B cell (primary cell): ENCODE measurements at regions not wholly inside any gene's neighbourhood (a gene's known extent, or its start where the extent isn't known, plus 50 kb on each side); places are given as distances from the start of the nearest gene placed in this dataset.

Experiments
- ATAC-seq: fragments of 200-7000 bp; cut with Tn5 transposase; one replicate; pipeline ENCODE4 v1.10.0; 2021; ENCODE audit warnings: low read depth, mild to moderate bottlenecking, moderate number of reproducible peaks, moderate library complexity
- CTCF ChIA-PET: fragments of 350-600 bp; sonication (Branson Sonifier 250); formaldehyde crosslinking; loops from one replicate; lab custom pipeline; 2021; ENCODE audit warnings: antibody characterized with exemption, inconsistent platforms; lab: Charles Lee
- POLR2A ChIA-PET: fragments of 350-600 bp; sonication (Branson Sonifier 250); formaldehyde crosslinking; loops from one replicate; lab custom pipeline; 2021; ENCODE audit warnings: antibody characterized with exemption; lab: Charles Lee
- DNase-seq: peaks from one replicate; pipeline ENCODE4 v3.0.0; 2013
- H2AFZ ChIP-seq: 2 replicates; pipeline ENCODE4 v1.6.1; 2012; ENCODE audit warnings: mild to moderate bottlenecking, low read depth, low read length; ENCODE audit not compliant: insufficient read depth, poor library complexity, severe bottlenecking
- H3K27ac ChIP-seq, 2 donors: 1 replicate in 1 of 2; 2 replicates in 1 of 2; pipeline ENCODE4 v1.5.1; 2012 to 2013; ENCODE audit warnings: low read length in 2 of 2, mild to moderate bottlenecking in 2 of 2, moderate library complexity in 1 of 2
- H3K27me3 ChIP-seq, 4 experiments: fragments of 200-600 bp in 1 of 4; sonication (generic) in 1 of 4; replicated peaks in 1 of 4; 1 replicate in 2 of 4; 2 replicates in 2 of 4; pipeline versions ENCODE4 v1.6.1 to v1.7.0; 2013 to 2016; ENCODE audit warnings: low read length in 3 of 4, mild to moderate bottlenecking in 2 of 4, mixed read lengths in 1 of 4, moderate library complexity in 1 of 4; ENCODE audit not compliant: insufficient read depth in 4 of 4, control insufficient read depth in 3 of 4; ENCODE audit errors: control extremely low read depth in 1 of 4
- H3K36me3 ChIP-seq, 2 experiments: replicated peaks in 1 of 2; 1 replicate in 1 of 2; 2 replicates in 1 of 2; pipeline versions ENCODE4 v1.6.1 to v1.7.1; 2013; ENCODE audit warnings: low read length in 1 of 2; ENCODE audit not compliant: insufficient read depth in 2 of 2, control insufficient read depth in 1 of 2; ENCODE audit errors: control extremely low read depth in 1 of 2, extremely low read depth in 1 of 2
- H3K4me1 ChIP-seq, 2 donors: fragments of 200-600 bp in 1 of 2; sonication (generic) in 1 of 2; 1 replicate in 1 of 2; 2 replicates in 1 of 2; pipeline versions ENCODE4 v1.5.1 to v1.6.1; 2013 to 2017; ENCODE audit warnings: low read length in 2 of 2; ENCODE audit not compliant: control insufficient read depth in 2 of 2, insufficient read depth in 2 of 2
- H3K4me2 ChIP-seq: replicated peaks from 2 replicates; pipeline ENCODE3; 2012; ENCODE audit warnings: mild to moderate bottlenecking, low read depth, low read length; ENCODE audit not compliant: poor library complexity, severe bottlenecking
- H3K4me3 ChIP-seq, 5 experiments: fragments of 200-600 bp in 1 of 5; sonication (generic) in 1 of 5; 1 replicate in 3 of 5; 2 replicates in 2 of 5; pipeline versions ENCODE4 v1.5.1 to v1.7.0; 2011 to 2016; ENCODE audit warnings: low read length in 4 of 5, mild to moderate bottlenecking in 4 of 5, low read depth in 2 of 5, control low read depth in 1 of 5, moderate library complexity in 1 of 5; ENCODE audit not compliant: insufficient read depth in 1 of 5; ENCODE audit errors: control extremely low read depth in 1 of 5, extremely low read depth in 1 of 5
- H3K79me2 ChIP-seq: fragments of 200-600 bp; sonication (generic); one replicate; pipeline ENCODE4 v1.6.0; 2016; ENCODE audit warnings: low read length; ENCODE audit not compliant: control insufficient read depth, insufficient read depth
- H3K9ac ChIP-seq: fragments of 200-600 bp; sonication (generic); 2 replicates; pipeline ENCODE4 v1.6.1; 2017; ENCODE audit warnings: mild to moderate bottlenecking, low read length, moderate library complexity
- H3K9me3 ChIP-seq, 3 donors: one replicate each; pipeline versions ENCODE4 v1.6.1 to v1.7.1; 2013; ENCODE audit warnings: low read length in 2 of 3; ENCODE audit not compliant: control insufficient read depth in 2 of 3, insufficient read depth in 1 of 3; ENCODE audit errors: control extremely low read depth in 1 of 3
- H4K20me1 ChIP-seq: 2 replicates; pipeline ENCODE4 v1.6.0; 2012; ENCODE audit warnings: mild to moderate bottlenecking, low read length; ENCODE audit not compliant: insufficient read depth, control insufficient read depth, poor library complexity, severe bottlenecking
- H3K27ac Mint-ChIP-seq: one replicate; pipeline ENCODE4 v1.8.0; 2021; ENCODE audit warnings: mixed read lengths
- H3K27me3 Mint-ChIP-seq: one replicate; pipeline ENCODE4 v1.8.0; 2021; ENCODE audit warnings: mixed read lengths
- H3K4me1 Mint-ChIP-seq: one replicate; pipeline ENCODE4 v1.8.0; 2021; ENCODE audit warnings: mixed read lengths
- H3K4me3 Mint-ChIP-seq: one replicate; pipeline ENCODE4 v1.8.0; 2021; ENCODE audit warnings: mixed read lengths
- H3K9me3 Mint-ChIP-seq: one replicate; pipeline ENCODE4 v1.8.0; 2022; ENCODE audit warnings: mixed read lengths; ENCODE audit not compliant: insufficient read depth
- CTCF ChIP-seq: fragments of 200-600 bp; IDR thresholded peaks from one replicate; pipeline ENCODE4 v1.8.0; 2022; ENCODE audit warnings: antibody characterized with exemption, mild to moderate bottlenecking
- EZH2 ChIP-seq: IDR thresholded peaks from 2 replicates; pipeline ENCODE4 v1.6.1; 2012; ENCODE audit warnings: borderline replicate concordance, low read depth, mild to moderate bottlenecking, moderate library complexity, low read length; ENCODE audit not compliant: insufficient read depth, poor library complexity, severe bottlenecking
- WGBS: methylation state at CpG from one replicate; pipeline ENCODE4 v1.1.5; 2013; ENCODE audit warnings: missing lambda C conversion rate; ENCODE audit not compliant: insufficient coverage; 5-methylcytosine and 5-hydroxymethylcytosine counted together
- intact Hi-C: fragments of 100-400 bp; cut with micrococcal nuclease; formaldehyde crosslinking; loops from one replicate; pipeline ENCODE4 v1.10.0; 2022

GRCh38 chr16:9327253-9327652 is 235.8 kb downstream of the HAPSTR1 start:
- Histone ChIP-seq H3K4me1 (no peaks in the 10 kb centered on the region), H3K4me2 (no peak overlapping the region), H3K4me3 (no peak overlapping the region), H3K9me3 (peaks cover 0 to 10% (median 1%) of the 10 kb centered on the region in 3 donors), H3K27me3 (peaks cover 0 to 3% (median 0%) of the 10 kb centered on the region in 4 experiments), H4K20me1 (no peaks in the 10 kb centered on the region), H3K27ac (no peak overlapping the region), H2AFZ (no peak overlapping the region), H3K36me3 (no peaks in the 10 kb centered on the region), H3K79me2 (no peaks in the 10 kb centered on the region), H3K9ac (no peak overlapping the region)
- WGBS = 100% methylated on average over 1 of the region's 5 CpGs
- H3K9me3 Mint-ChIP-seq = peaks cover 6% of the 10 kb centered on the region
- H3K4me1 Mint-ChIP-seq = no peaks in the 10 kb centered on the region
- H3K27ac Mint-ChIP-seq = no peak overlapping the region
- TF ChIP-seq EZH2 = no peak
- no peak for TF ChIP-seq CTCF
- intact Hi-C loops = no loop called here
- peaks cover 16% of the 10 kb centered on the region for H3K27me3 Mint-ChIP-seq
- ATAC-seq (no peak), DNase-seq (no peak)
- H3K4me3 Mint-ChIP-seq = no peak overlapping the region
- ChIA-PET CTCF (no interaction called here), POLR2A (no interaction called here)

DNA sequence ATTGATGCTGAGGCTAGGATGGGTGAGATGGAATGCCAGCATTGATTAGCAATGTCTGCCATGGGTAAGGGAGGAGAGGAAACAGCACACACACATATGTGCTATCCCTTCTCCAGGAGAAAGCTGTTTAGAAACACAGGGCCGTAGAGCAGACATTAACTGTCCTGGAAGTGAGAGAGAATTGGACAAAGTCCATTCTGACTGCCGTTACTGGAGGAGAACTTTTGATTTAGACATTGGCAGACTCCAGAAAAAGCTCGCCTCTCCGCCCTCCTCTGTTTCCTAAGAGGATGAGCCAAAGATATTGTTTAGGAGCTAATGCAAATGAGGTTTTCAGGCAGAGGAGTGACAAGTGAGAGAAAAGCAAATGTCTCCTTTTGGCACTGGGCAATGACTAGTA is 237.0 kb downstream of the HAPSTR1 start:
- DNase-seq (no peak), ATAC-seq (no peak)
- no peaks in the 10 kb centered on the region for H3K4me1 Mint-ChIP-seq
- peaks cover 20% of the 10 kb centered on the region for H3K27me3 Mint-ChIP-seq
- Histone ChIP-seq H3K4me1 (no peaks in the 10 kb centered on the region), H4K20me1 (no peaks in the 10 kb centered on the region), H3K4me2 (no peak overlapping the region), H3K27ac (no peak overlapping the region), H3K9ac (no peak overlapping the region), H3K4me3 (no peak overlapping the region), H3K79me2 (no peaks in the 10 kb centered on the region), H2AFZ (no peak overlapping the region), H3K9me3 (peaks cover 0 to 10% (median 1%) of the 10 kb centered on the region in 3 donors), H3K27me3 (peaks cover 0 to 3% (median 0%) of the 10 kb centered on the region in 4 experiments), H3K36me3 (no peaks in the 10 kb centered on the region)
- no peak overlapping the region for H3K27ac Mint-ChIP-seq
- intact Hi-C loops = no loop called here
- H3K4me3 Mint-ChIP-seq = no peak overlapping the region
- peaks cover 6% of the 10 kb centered on the region for H3K9me3 Mint-ChIP-seq
- ChIA-PET POLR2A (no interaction called here), CTCF (no interaction called here)
- TF ChIP-seq EZH2 (no peak), CTCF (no peak)
- 96% methylated on average over 3 of the region's 4 CpGs for WGBS
